Stimulated activated effector memory CD8-positive, alpha-beta T cell treated with anti-CD3 and anti-CD28 coated beads, Interleukin-12 subunit alpha, Interleukin-12 subunit beta, amount 100 ng/mL, for 72 hours (primary cell): ENCODE measurements at regions not wholly inside any gene's neighbourhood (a gene's known extent, or its start where the extent isn't known, plus 50 kb on each side); places are given as distances from the start of the nearest gene placed in this dataset.

Source experiments
- ATAC-seq: fragments of 150-1000 bp; cut with Tn5 transposase; 2 replicates; pipeline ENCODE4 v1.10.0; 2021
- DNase-seq, 2 donors: peaks; one replicate each; pipeline ENCODE4 v3.0.0; 2021 to 2022; ENCODE audit warnings: low spot score in 2 of 2
- H3K27ac Mint-ChIP-seq: one replicate; pipeline ENCODE4 v1.8.0; 2022; ENCODE audit warnings: mild to moderate bottlenecking, mixed read lengths
- H3K36me3 Mint-ChIP-seq: one replicate; pipeline ENCODE4 v1.8.0; 2022; ENCODE audit warnings: mild to moderate bottlenecking, mixed read lengths
- H3K4me1 Mint-ChIP-seq: one replicate; pipeline ENCODE4 v1.8.0; 2022; ENCODE audit warnings: mixed read lengths
- H3K4me3 Mint-ChIP-seq: one replicate; pipeline ENCODE4 v1.8.0; 2022; ENCODE audit warnings: mild to moderate bottlenecking, mixed read lengths
- H3K9me3 Mint-ChIP-seq: one replicate; pipeline ENCODE4 v1.8.0; 2022; ENCODE audit warnings: mixed read lengths

DNA sequence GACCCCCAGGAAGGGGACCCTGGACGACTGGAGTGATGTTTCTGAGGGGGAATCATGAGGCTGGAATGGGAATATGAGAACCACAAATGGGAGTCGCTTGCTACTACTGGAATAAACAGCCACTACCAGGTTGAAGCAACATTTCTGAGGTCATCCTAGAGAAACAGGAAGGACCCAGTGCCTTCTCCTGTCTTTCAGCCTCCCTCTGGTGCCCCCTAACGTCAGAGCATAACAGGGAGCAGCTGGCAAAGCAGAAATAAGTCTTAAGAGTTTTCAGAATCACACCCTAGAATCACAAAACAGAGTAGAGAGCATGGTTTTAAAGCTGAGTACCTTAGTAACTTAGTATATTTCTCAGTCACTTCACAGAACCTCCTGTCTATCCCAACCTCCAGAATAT lies 347.8 kb upstream of the PITX2 start:
- Mint-ChIP-seq H3K36me3 (no peaks in the 10 kb centered on the region), H3K4me1 (no peaks in the 10 kb centered on the region), H3K9me3 (peaks cover 3% of the 10 kb centered on the region), H3K4me3 (no peak overlapping the region), H3K27ac (no peak overlapping the region)
- no peak for ATAC-seq
- DNase-seq = no peak

DNA sequence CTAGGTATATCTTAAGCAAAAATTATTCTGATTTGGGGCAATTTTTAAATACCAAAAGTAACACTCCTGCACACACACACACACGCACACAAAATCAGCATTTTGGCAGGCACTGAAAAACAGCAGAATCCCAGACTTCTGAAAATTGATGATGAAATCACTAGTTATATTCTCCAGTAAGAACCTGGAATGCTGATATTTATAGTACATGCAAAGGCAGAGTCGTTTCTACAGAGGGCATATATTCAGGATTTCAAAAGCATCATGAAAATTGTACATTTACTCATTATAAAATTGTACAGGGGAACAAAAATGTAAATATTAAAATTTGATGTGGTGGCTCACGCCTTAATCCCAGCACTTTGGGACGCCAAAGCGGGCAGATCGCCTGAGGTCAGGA lies 352.5 kb upstream of the PITX2 start:
- Mint-ChIP-seq H3K4me3 (no peak overlapping the region), H3K4me1 (no peaks in the 10 kb centered on the region), H3K27ac (no peak overlapping the region), H3K36me3 (no peaks in the 10 kb centered on the region), H3K9me3 (no peaks in the 10 kb centered on the region)
- no peak for DNase-seq
- no peak for ATAC-seq

GRCh38 chr4:110977554-110977953 lies 354.7 kb upstream of the PITX2 start:
- Mint-ChIP-seq H3K36me3 (no peaks in the 10 kb centered on the region), H3K4me3 (no peak overlapping the region), H3K9me3 (no peaks in the 10 kb centered on the region), H3K4me1 (no peaks in the 10 kb centered on the region), H3K27ac (no peak overlapping the region)
- no peak for ATAC-seq
- DNase-seq = no peak

GRCh38 chr4:110978761-110979160 lies 355.9 kb upstream of the PITX2 start:
- no peak for DNase-seq
- H3K9me3 Mint-ChIP-seq = no peaks in the 10 kb centered on the region
- H3K36me3 Mint-ChIP-seq = no peaks in the 10 kb centered on the region
- no peak for ATAC-seq
- no peak overlapping the region for H3K4me3 Mint-ChIP-seq
- no peak overlapping the region for H3K27ac Mint-ChIP-seq
- H3K4me1 Mint-ChIP-seq = no peaks in the 10 kb centered on the region

GRCh38 chr4:110982486-110982885 lies 359.6 kb upstream of the PITX2 start:
- no peaks in the 10 kb centered on the region for H3K4me1 Mint-ChIP-seq
- H3K36me3 Mint-ChIP-seq = no peaks in the 10 kb centered on the region
- H3K4me3 Mint-ChIP-seq = no peak overlapping the region
- ATAC-seq (no peak), DNase-seq (no peak)
- H3K27ac Mint-ChIP-seq = no peak overlapping the region
- no peaks in the 10 kb centered on the region for H3K9me3 Mint-ChIP-seq

DNA sequence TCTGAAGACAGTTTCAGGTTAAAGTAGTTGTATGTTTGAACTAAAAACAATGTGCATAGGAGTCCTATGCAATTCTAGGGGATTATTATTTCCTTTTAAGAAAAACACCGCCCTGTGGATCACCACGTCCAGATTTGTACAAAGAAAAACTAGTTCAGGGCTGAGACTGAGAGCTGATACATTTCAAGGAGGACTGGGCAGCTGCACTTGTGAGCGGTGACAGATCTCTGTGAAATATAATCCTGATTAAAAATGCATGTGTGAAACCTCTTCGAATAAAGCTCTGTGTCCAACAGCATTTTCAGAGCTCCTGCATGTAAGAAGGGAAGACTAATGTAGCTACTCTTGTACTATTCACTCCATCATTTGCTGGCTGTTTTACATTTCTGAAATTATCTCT lies 365.8 kb upstream of the PITX2 start:
- H3K27ac Mint-ChIP-seq = no peak overlapping the region
- no peaks in the 10 kb centered on the region for H3K36me3 Mint-ChIP-seq
- DNase-seq (no peak), ATAC-seq (no peak)
- no peaks in the 10 kb centered on the region for H3K4me1 Mint-ChIP-seq
- H3K4me3 Mint-ChIP-seq = no peak overlapping the region
- H3K9me3 Mint-ChIP-seq = peaks cover 2% of the 10 kb centered on the region

GRCh38 chr4:110989125-110989524 lies 366.2 kb upstream of the PITX2 start:
- Mint-ChIP-seq H3K4me1 (no peaks in the 10 kb centered on the region), H3K9me3 (peaks cover 5% of the 10 kb centered on the region), H3K36me3 (no peaks in the 10 kb centered on the region), H3K27ac (no peak overlapping the region), H3K4me3 (no peak overlapping the region)
- ATAC-seq = no peak
- no peak for DNase-seq

DNA sequence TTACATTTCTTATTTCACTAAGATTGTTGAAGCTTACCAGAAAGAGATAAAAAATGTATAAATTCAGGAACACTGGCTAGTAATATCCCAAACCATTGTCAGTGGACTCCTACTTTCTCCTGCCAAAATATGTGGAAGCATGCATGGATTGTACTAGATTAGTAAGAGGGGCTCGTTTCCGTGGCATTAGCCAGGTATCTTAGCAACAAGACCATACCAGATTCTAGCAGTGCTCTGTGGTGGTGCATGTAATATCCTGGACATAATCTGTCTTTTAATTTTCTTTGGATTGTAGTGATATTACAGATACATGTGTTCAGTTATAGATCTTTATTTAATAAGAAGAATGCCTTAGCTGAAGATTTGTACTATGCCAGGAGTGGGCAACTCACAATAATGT lies 371.9 kb upstream of the PITX2 start:
- no peaks in the 10 kb centered on the region for H3K36me3 Mint-ChIP-seq
- H3K4me1 Mint-ChIP-seq = no peaks in the 10 kb centered on the region
- no peak overlapping the region for H3K4me3 Mint-ChIP-seq
- no peak for ATAC-seq
- H3K9me3 Mint-ChIP-seq = peaks cover 5% of the 10 kb centered on the region
- no peak overlapping the region for H3K27ac Mint-ChIP-seq
- no peak for DNase-seq

GRCh38 chr4:110998320-110998719 lies 375.4 kb upstream of the PITX2 start:
- H3K4me1 Mint-ChIP-seq = no peaks in the 10 kb centered on the region
- DNase-seq = no peak
- no peak for ATAC-seq
- H3K9me3 Mint-ChIP-seq = peaks cover 10% of the 10 kb centered on the region
- H3K27ac Mint-ChIP-seq = no peak overlapping the region
- no peaks in the 10 kb centered on the region for H3K36me3 Mint-ChIP-seq
- no peak overlapping the region for H3K4me3 Mint-ChIP-seq

DNA sequence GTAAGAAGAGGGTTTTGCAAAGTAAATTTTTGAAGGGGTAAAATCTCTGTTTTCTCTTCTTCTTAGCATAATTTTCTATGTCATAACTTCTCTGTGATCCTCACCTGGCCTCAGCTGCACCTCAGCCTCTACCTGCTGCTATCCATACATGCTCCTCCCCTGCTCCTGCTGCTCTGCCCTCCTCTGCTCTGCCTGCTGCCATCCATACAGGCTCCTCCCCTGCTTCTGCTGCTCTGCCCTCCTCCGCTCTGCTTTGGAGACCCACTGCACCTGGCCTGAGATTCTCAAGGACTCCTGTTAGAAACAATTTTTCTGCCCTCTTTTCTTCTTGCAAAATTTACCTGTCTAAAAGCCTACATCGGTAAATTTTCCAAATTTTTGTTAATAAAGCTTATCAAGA lies 388.6 kb upstream of the PITX2 start:
- Mint-ChIP-seq H3K4me1 (no peaks in the 10 kb centered on the region), H3K9me3 (peaks cover 6% of the 10 kb centered on the region), H3K27ac (no peak overlapping the region), H3K4me3 (no peak overlapping the region), H3K36me3 (no peaks in the 10 kb centered on the region)
- ATAC-seq = no peak
- no peak for DNase-seq

- no peaks in the 10 kb centered on the region for H3K36me3 Mint-ChIP-seq
- no peaks in the 10 kb centered on the region for H3K4me1 Mint-ChIP-seq
- H3K27ac Mint-ChIP-seq = no peak overlapping the region
- no peak for ATAC-seq
- peaks cover 6% of the 10 kb centered on the region for H3K9me3 Mint-ChIP-seq
- no peak for DNase-seq
- no peak overlapping the region for H3K4me3 Mint-ChIP-seq
Measured at GRCh38 chr4:111013846-111014245, 391.0 kb upstream of the PITX2 start.

GRCh38 chr4:111014537-111014936 lies 391.7 kb upstream of the PITX2 start:
- peaks cover 6% of the 10 kb centered on the region for H3K9me3 Mint-ChIP-seq
- H3K27ac Mint-ChIP-seq = no peak overlapping the region
- no peaks in the 10 kb centered on the region for H3K4me1 Mint-ChIP-seq
- ATAC-seq = no peak
- H3K4me3 Mint-ChIP-seq = no peak overlapping the region
- H3K36me3 Mint-ChIP-seq = no peaks in the 10 kb centered on the region
- no peak for DNase-seq

DNA sequence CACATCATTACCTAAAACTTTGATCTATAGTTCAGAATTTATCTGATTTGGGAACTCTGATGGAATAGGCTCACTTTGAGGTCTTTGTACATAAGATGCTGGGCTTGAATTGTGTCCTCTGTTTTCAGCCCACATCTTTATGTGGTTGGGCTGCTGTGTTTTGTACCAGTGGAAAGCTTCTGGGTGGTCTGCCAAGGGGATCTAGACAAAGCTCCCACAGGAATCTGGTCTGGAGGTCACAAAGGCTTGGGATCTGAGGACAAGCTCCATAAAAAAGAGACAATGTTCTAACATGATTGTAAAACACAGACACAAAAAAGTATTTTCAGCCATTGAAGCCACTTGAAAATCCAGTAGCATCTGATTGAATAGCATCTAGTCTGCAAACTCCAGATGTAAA lies 393.5 kb upstream of the PITX2 start:
- DNase-seq (no peak), ATAC-seq (no peak)
- Mint-ChIP-seq H3K9me3 (peaks cover 6% of the 10 kb centered on the region), H3K4me1 (no peaks in the 10 kb centered on the region), H3K27ac (no peak overlapping the region), H3K36me3 (no peaks in the 10 kb centered on the region), H3K4me3 (no peak overlapping the region)

GRCh38 chr4:111018216-111018615 lies 395.3 kb upstream of the PITX2 start:
- Mint-ChIP-seq H3K9me3 (peaks cover 12% of the 10 kb centered on the region), H3K4me1 (no peaks in the 10 kb centered on the region), H3K4me3 (no peak overlapping the region), H3K27ac (no peak overlapping the region), H3K36me3 (no peaks in the 10 kb centered on the region)
- DNase-seq = no peak
- no peak for ATAC-seq

DNA sequence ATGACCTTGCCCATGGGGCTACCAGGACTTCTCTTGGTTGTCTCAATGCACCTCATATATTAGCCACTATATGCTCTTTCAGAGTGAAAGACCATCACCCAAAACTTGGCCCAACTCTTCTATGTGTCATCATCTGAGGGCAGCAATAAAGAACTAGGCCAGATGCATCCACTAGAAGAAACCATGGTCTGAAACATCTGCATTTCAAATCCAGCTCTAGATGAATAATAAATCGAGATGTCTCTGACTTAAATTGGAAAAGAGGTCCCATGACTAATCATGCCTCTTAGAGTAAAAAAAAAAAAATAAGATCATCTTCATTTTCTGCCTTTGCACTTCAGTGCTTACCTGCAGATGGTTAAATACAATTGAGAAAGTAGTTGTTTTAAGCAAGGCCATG lies 397.6 kb upstream of the PITX2 start:
- no peak overlapping the region for H3K27ac Mint-ChIP-seq
- H3K36me3 Mint-ChIP-seq = no peaks in the 10 kb centered on the region
- H3K4me1 Mint-ChIP-seq = no peaks in the 10 kb centered on the region
- ATAC-seq (no peak), DNase-seq (no peak)
- H3K9me3 Mint-ChIP-seq = peaks cover 8% of the 10 kb centered on the region
- no peak overlapping the region for H3K4me3 Mint-ChIP-seq

- H3K4me3 Mint-ChIP-seq = no peak overlapping the region
- H3K4me1 Mint-ChIP-seq = no peaks in the 10 kb centered on the region
- H3K36me3 Mint-ChIP-seq = no peaks in the 10 kb centered on the region
- peaks cover 9% of the 10 kb centered on the region for H3K9me3 Mint-ChIP-seq
- no peak for ATAC-seq
- no peak overlapping the region for H3K27ac Mint-ChIP-seq
- DNase-seq = no peak
Measured at GRCh38 chr4:111020961-111021360, 398.1 kb upstream of the PITX2 start.

DNA sequence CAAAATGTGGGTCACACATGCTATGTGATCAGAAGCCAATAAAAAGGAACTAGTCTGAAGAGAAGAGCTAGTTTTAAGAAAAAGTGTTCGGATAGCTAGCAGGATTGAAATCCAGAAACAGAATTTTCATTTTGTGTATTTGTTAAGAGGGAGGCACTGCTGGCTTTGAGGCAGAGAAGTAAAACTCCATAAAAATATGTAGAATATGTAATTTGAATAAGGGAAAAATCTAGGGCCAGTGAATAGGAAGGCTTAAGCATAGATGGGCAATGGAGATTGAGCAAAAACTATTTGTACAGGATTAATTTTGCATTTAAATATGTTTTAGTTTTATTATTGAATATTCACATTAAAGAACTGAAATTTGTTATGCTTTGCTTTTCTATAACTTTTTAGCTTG lies 399.9 kb upstream of the PITX2 start:
- DNase-seq = no peak
- no peak overlapping the region for H3K27ac Mint-ChIP-seq
- ATAC-seq = no peak

More for the DNA sequence above, 399.9 kb upstream of the PITX2 start:
- peaks cover 15% of the 10 kb centered on the region for H3K9me3 Mint-ChIP-seq
- no peaks in the 10 kb centered on the region for H3K36me3 Mint-ChIP-seq
- H3K4me3 Mint-ChIP-seq = no peak overlapping the region
- H3K4me1 Mint-ChIP-seq = no peaks in the 10 kb centered on the region
